ENCODE measurements at regions not wholly inside any gene's neighbourhood (a gene's known extent, or its start where the extent isn't known, plus 50 kb on each side); places are given as distances from the start of the nearest gene placed in this dataset.
"Not testable (repeated sequence)": the region's sequence is repeated elsewhere in the genome, so short reads cannot be mapped to it uniquely, and the experiment has no call there.

GRCh38 chr9:75685062-75685461, 205.4 kb upstream of the PCSK5 start:
- Mint-ChIP-seq H3K27me3 (ENCODE audit: unreplicated experiment) (no peaks in the 10 kb centered on the region), H3K27ac (ENCODE audit: unreplicated experiment) (no peak overlapping the region), H3K4me3 (ENCODE audit: unreplicated experiment) (no peak overlapping the region), H3K9me3 (ENCODE audit: unreplicated experiment) (no peaks in the 10 kb centered on the region), H3K36me3 (ENCODE audit: low read depth, unreplicated experiment) (no peaks in the 10 kb centered on the region), H3K4me1 (ENCODE audit: unreplicated experiment) (no peaks in the 10 kb centered on the region)
- no peak for DNase-seq (ENCODE audit: low spot score)
- TF ChIP-seq CTCF (IDR thresholded peaks at IDR 0.05; ENCODE audit: unreplicated experiment), result no peak

GRCh38 chr9:75687359-75687953, 203.0 kb upstream of the PCSK5 start:
- Mint-ChIP-seq H3K27ac (ENCODE audit: unreplicated experiment) (no peak overlapping the region), H3K9me3 (ENCODE audit: unreplicated experiment) (no peaks in the 10 kb centered on the region), H3K27me3 (ENCODE audit: unreplicated experiment) (no peaks in the 10 kb centered on the region), H3K4me1 (ENCODE audit: unreplicated experiment) (no peaks in the 10 kb centered on the region), H3K4me3 (ENCODE audit: unreplicated experiment) (no peak overlapping the region), H3K36me3 (ENCODE audit: low read depth, unreplicated experiment) (no peaks in the 10 kb centered on the region)
- no peak for TF ChIP-seq CTCF (IDR thresholded peaks at IDR 0.05; ENCODE audit: unreplicated experiment)
- no peak for DNase-seq (ENCODE audit: low spot score)

GRCh38 chr9:75690551-75690950, 199.9 kb upstream of the PCSK5 start:
- H3K4me3 Mint-ChIP-seq (ENCODE audit: unreplicated experiment); H3K36me3 Mint-ChIP-seq (ENCODE audit: low read depth, unreplicated experiment); DNase-seq (ENCODE audit: low spot score); H3K27ac Mint-ChIP-seq (ENCODE audit: unreplicated experiment); H3K9me3 Mint-ChIP-seq (ENCODE audit: unreplicated experiment); H3K4me1 Mint-ChIP-seq (ENCODE audit: unreplicated experiment); H3K27me3 Mint-ChIP-seq (ENCODE audit: unreplicated experiment): not testable (repeated sequence)

- DNase-seq (ENCODE audit: low spot score), result no peak
- Mint-ChIP-seq H3K27me3 (ENCODE audit: unreplicated experiment) (no peaks in the 10 kb centered on the region), H3K9me3 (ENCODE audit: unreplicated experiment) (no peaks in the 10 kb centered on the region), H3K4me1 (ENCODE audit: unreplicated experiment) (no peaks in the 10 kb centered on the region), H3K36me3 (ENCODE audit: low read depth, unreplicated experiment) (no peaks in the 10 kb centered on the region), H3K4me3 (ENCODE audit: unreplicated experiment) (no peak overlapping the region), H3K27ac (ENCODE audit: unreplicated experiment) (no peak overlapping the region)
- TF ChIP-seq CTCF (IDR thresholded peaks at IDR 0.05; ENCODE audit: unreplicated experiment), result no peak
Observed at GRCh38 chr9:75691408-75691807, 199.1 kb upstream of the PCSK5 start.

GRCh38 chr9:75692309-75692708, 198.2 kb upstream of the PCSK5 start:
- H3K27me3 Mint-ChIP-seq (ENCODE audit: unreplicated experiment), result no peaks in the 10 kb centered on the region
- no peak for DNase-seq (ENCODE audit: low spot score)
- no peaks in the 10 kb centered on the region for H3K9me3 Mint-ChIP-seq (ENCODE audit: unreplicated experiment)
- H3K4me3 Mint-ChIP-seq (ENCODE audit: unreplicated experiment), result no peak overlapping the region
- no peaks in the 10 kb centered on the region for H3K36me3 Mint-ChIP-seq (ENCODE audit: low read depth, unreplicated experiment)
- no peak for TF ChIP-seq CTCF (IDR thresholded peaks at IDR 0.05; ENCODE audit: unreplicated experiment)
- H3K27ac Mint-ChIP-seq (ENCODE audit: unreplicated experiment), result no peak overlapping the region
- no peaks in the 10 kb centered on the region for H3K4me1 Mint-ChIP-seq (ENCODE audit: unreplicated experiment)

Measured in endothelial cell (in vitro differentiated cells).